WERI-Rb-1 (cell line): ENCODE measurements at regions not wholly inside any gene's neighbourhood (a gene's known extent, or its start where the extent isn't known, plus 50 kb on each side); places are given as distances from the start of the nearest gene placed in this dataset.
"Not testable (repeated sequence)": the region's sequence is repeated elsewhere in the genome, so short reads cannot be mapped to it uniquely, and the experiment has no call there.

Experiments
- DNase-seq: peaks from one replicate; pipeline ENCODE4 v3.0.0-alpha.2; 2020
- H3K27ac ChIP-seq: fragments of 250-450 bp; sonication (Bioruptor Pico); 2 replicates; pipeline ENCODE4 v1.5.1; 2020; ENCODE audit warnings: mild to moderate bottlenecking, moderate library complexity
- H3K27me3 ChIP-seq: fragments of 250-450 bp; sonication (Bioruptor Pico); 2 replicates; pipeline ENCODE4 v1.5.1; 2021; ENCODE audit warnings: mild to moderate bottlenecking, low read depth, moderate library complexity; ENCODE audit not compliant: insufficient read depth, severe bottlenecking
- H3K36me3 ChIP-seq: fragments of 250-450 bp; sonication (Bioruptor Pico); 2 replicates; pipeline ENCODE4 v1.5.1; 2020; ENCODE audit warnings: mild to moderate bottlenecking, moderate library complexity
- H3K4me3 ChIP-seq: 2 replicates; pipeline ENCODE4 v1.5.1; 2011; ENCODE audit warnings: low read depth, mild to moderate bottlenecking, control low read depth, low read length
- H3K9me3 ChIP-seq: fragments of 250-450 bp; sonication (Bioruptor Pico); 2 replicates; pipeline ENCODE4 v1.5.1; 2021; ENCODE audit warnings: mild to moderate bottlenecking, moderate library complexity; ENCODE audit not compliant: severe bottlenecking
- TF ChIP-seq, protein P1 (sequence below): IDR thresholded peaks from 2 replicates; pipeline ENCODE4 v1.5.1; 2011; ENCODE audit warnings: low read depth, mild to moderate bottlenecking, control low read depth, inconsistent platforms, low read length

GRCh38 chr5:96318569-96319110 lies 114.4 kb downstream of the PCSK1 start:
- H3K36me3 ChIP-seq = no peaks in the 10 kb centered on the region

DNA sequence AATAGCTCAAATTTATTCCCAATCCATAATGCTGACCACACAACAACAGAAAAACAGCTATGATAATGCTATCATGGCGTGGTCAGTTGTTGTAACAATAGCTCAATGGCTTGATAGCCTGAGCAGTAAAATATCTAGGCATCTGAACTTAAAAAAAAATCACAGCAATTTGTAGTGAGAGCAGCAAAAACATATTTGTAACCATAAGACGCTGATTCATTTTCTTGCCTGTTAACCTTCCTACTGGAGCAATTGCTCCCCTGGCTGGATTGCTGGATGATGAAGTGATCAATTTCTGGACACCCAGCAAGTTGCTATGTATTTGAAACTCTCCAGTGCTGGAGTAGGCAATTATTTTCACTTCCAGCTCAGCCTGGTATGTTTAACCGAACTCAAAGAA lies 115.1 kb downstream of the PCSK1 start:
- H3K27me3 ChIP-seq = no peaks in the 10 kb centered on the region
- DNase-seq = no peak
- no peak overlapping the region for H3K27ac ChIP-seq
- H3K9me3 ChIP-seq = no peaks in the 10 kb centered on the region
- no peaks in the 10 kb centered on the region for H3K36me3 ChIP-seq
- no peak overlapping the region for H3K4me3 ChIP-seq
- TF ChIP-seq, protein P1, sequence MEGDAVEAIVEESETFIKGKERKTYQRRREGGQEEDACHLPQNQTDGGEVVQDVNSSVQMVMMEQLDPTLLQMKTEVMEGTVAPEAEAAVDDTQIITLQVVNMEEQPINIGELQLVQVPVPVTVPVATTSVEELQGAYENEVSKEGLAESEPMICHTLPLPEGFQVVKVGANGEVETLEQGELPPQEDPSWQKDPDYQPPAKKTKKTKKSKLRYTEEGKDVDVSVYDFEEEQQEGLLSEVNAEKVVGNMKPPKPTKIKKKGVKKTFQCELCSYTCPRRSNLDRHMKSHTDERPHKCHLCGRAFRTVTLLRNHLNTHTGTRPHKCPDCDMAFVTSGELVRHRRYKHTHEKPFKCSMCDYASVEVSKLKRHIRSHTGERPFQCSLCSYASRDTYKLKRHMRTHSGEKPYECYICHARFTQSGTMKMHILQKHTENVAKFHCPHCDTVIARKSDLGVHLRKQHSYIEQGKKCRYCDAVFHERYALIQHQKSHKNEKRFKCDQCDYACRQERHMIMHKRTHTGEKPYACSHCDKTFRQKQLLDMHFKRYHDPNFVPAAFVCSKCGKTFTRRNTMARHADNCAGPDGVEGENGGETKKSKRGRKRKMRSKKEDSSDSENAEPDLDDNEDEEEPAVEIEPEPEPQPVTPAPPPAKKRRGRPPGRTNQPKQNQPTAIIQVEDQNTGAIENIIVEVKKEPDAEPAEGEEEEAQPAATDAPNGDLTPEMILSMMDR = no peak

More at GRCh38 chr5:96318569-96319110, 114.4 kb downstream of the PCSK1 start:
- DNase-seq = no peak
- Histone ChIP-seq H3K27ac (no peak overlapping the region), H3K27me3 (no peaks in the 10 kb centered on the region), H3K4me3 (no peak overlapping the region), H3K9me3 (no peaks in the 10 kb centered on the region)
- TF ChIP-seq, protein P1 = no peak

- DNase-seq = no peak
- Histone ChIP-seq H3K27me3 (no peaks in the 10 kb centered on the region), H3K27ac (no peak overlapping the region), H3K4me3 (no peak overlapping the region), H3K9me3 (no peaks in the 10 kb centered on the region), H3K36me3 (no peaks in the 10 kb centered on the region)
- TF ChIP-seq, protein P1 = no peak
Measured at GRCh38 chr5:96316487-96316886, 116.6 kb downstream of the PCSK1 start.

GRCh38 chr5:96316017-96316416 lies 117.0 kb downstream of the PCSK1 start:
- TF ChIP-seq, protein P1 = no peak
- Histone ChIP-seq H3K9me3 (no peaks in the 10 kb centered on the region), H3K36me3 (no peaks in the 10 kb centered on the region), H3K27me3 (no peaks in the 10 kb centered on the region), H3K27ac (no peak overlapping the region), H3K4me3 (no peak overlapping the region)
- DNase-seq = no peak

DNA sequence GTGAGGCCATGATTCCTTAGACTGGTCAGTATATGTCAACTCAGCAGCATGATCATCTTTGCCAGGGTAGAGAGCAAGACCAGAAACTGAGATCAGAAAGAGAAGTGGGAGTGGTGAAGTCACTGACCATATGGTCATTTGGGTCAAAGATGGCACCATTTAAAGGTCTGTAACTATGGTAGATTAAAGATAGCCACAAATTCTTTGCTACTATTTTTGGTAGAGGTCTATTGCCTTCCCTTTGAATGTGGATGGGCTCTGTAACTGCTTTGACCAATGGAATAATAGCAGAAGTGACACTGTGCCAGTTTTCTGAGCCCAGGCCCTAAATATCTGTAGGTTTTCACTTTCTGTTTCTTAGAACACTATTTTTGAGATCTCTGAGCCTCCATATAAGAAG lies 117.6 kb downstream of the PCSK1 start:
- no peak for DNase-seq
- H3K36me3 ChIP-seq = no peaks in the 10 kb centered on the region
- H3K4me3 ChIP-seq = no peak overlapping the region
- no peaks in the 10 kb centered on the region for H3K9me3 ChIP-seq
- H3K27ac ChIP-seq = no peak overlapping the region
- TF ChIP-seq, protein P1 = no peak
- H3K27me3 ChIP-seq = no peaks in the 10 kb centered on the region

GRCh38 chr5:96312383-96312782 lies 120.7 kb downstream of the PCSK1 start:
- TF ChIP-seq, protein P1 = no peak
- Histone ChIP-seq H3K4me3 (no peak overlapping the region), H3K36me3 (no peaks in the 10 kb centered on the region), H3K9me3 (no peaks in the 10 kb centered on the region), H3K27ac (no peak overlapping the region), H3K27me3 (no peaks in the 10 kb centered on the region)
- DNase-seq = no peak

DNA sequence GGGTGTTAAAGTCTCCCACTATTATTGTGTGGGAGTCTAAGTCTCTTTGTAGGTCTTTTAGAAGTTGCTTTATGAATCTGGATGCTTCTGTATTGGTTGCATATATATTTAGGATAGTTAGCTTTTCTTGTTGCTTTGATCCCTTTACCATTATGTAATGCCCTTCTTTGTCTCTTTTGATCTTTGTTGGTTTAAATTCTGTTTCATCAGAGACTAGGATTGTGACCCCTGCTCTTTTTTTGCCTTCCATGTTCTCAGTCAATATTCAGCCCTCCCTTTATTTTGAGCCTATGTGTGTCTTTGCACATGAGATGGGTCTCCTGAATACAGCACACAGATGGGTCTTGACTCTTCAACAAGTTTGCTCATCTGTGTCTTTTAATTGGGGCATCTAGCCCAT lies 126.0 kb downstream of the PCSK1 start:
- not testable (repeated sequence) for H3K4me3 ChIP-seq, H3K9me3 ChIP-seq, H3K27me3 ChIP-seq, H3K36me3 ChIP-seq, H3K27ac ChIP-seq, DNase-seq
